Astrocyte of the spinal cord (primary cell): ENCODE measurements at regions not wholly inside any gene's neighbourhood (a gene's known extent, or its start where the extent isn't known, plus 50 kb on each side); places are given as distances from the start of the nearest gene placed in this dataset.

Source experiments
- DNase-seq: peaks from one replicate; pipeline ENCODE4 v3.0.0; 2011; ENCODE audit warnings: low read depth, low spot score
- H3K4me3 ChIP-seq: 2 replicates; pipeline ENCODE4 v1.5.1; 2011; ENCODE audit warnings: low read depth, mild to moderate bottlenecking, low read length, moderate library complexity
- in situ Hi-C: cut with HindIII; loops from 2 replicates; pipeline ENCODE4 v1.10.0; 2017; ENCODE audit warnings: low sequenced_read_pairs
- TF ChIP-seq, protein P1 (sequence below): IDR thresholded peaks from 2 replicates; pipeline ENCODE4 v1.5.1; 2012; ENCODE audit warnings: low read depth, mild to moderate bottlenecking, low read length, inconsistent platforms

- in situ Hi-C loops: no loop called here
- no peak overlapping the region for H3K4me3 ChIP-seq
- no peak for DNase-seq
- TF ChIP-seq, protein P1, sequence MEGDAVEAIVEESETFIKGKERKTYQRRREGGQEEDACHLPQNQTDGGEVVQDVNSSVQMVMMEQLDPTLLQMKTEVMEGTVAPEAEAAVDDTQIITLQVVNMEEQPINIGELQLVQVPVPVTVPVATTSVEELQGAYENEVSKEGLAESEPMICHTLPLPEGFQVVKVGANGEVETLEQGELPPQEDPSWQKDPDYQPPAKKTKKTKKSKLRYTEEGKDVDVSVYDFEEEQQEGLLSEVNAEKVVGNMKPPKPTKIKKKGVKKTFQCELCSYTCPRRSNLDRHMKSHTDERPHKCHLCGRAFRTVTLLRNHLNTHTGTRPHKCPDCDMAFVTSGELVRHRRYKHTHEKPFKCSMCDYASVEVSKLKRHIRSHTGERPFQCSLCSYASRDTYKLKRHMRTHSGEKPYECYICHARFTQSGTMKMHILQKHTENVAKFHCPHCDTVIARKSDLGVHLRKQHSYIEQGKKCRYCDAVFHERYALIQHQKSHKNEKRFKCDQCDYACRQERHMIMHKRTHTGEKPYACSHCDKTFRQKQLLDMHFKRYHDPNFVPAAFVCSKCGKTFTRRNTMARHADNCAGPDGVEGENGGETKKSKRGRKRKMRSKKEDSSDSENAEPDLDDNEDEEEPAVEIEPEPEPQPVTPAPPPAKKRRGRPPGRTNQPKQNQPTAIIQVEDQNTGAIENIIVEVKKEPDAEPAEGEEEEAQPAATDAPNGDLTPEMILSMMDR: no peak
Measured at GRCh38 chr4:130306566-130306965, 1210.6 kb downstream of the C4orf33 start.

- TF ChIP-seq, protein P1: no peak
- no peak overlapping the region for H3K4me3 ChIP-seq
- DNase-seq: no peak
- in situ Hi-C loops: no loop called here
Measured at GRCh38 chr4:130309221-130309620, 1213.3 kb downstream of the C4orf33 start.

DNA sequence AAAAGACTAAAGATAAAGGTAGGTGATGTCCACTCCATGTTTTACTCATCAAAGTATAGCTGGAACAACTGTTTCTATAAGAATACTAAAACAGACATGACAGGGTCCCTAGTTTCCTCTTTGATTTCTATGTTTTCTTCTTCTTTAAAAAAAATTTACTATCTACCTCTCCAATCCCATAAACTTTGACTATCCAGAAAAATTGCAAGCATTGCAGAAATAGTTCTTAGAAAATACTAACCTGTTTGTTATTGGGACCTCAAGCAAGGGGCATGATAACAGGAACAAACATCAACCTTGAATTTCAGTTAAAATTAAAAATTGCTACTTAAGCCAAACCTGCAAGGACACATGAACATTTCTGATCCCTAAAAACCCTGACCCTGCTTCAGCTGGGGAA lies 1226.5 kb downstream of the C4orf33 start:
- in situ Hi-C loops: no loop called here
- no peak overlapping the region for H3K4me3 ChIP-seq
- TF ChIP-seq, protein P1: no peak
- DNase-seq: no peak

GRCh38 chr4:130329036-130329435 lies 1233.1 kb downstream of the C4orf33 start:
- no peak for DNase-seq
- no peak overlapping the region for H3K4me3 ChIP-seq
- in situ Hi-C loops: no loop called here
- TF ChIP-seq, protein P1: no peak

- in situ Hi-C loops: no loop called here
- TF ChIP-seq, protein P1: no peak
- DNase-seq: no peak
- no peak overlapping the region for H3K4me3 ChIP-seq
Measured at GRCh38 chr4:130333241-130333759, 1237.3 kb downstream of the C4orf33 start.

- no peak overlapping the region for H3K4me3 ChIP-seq
- no peak for DNase-seq
- in situ Hi-C loops: no loop called here
- TF ChIP-seq, protein P1: no peak
Measured at GRCh38 chr4:130335417-130336194, 1239.7 kb downstream of the C4orf33 start.
